Gastroesophageal sphincter (tissue), 4 donors: ENCODE measurements at regions not wholly inside any gene's neighbourhood (a gene's known extent, or its start where the extent isn't known, plus 50 kb on each side); places are given as distances from the start of the nearest gene placed in this dataset.

Experiments used
- ATAC-seq: fragments of 150-250 bp; one replicate; pipeline ENCODE4 v1.9.1; 2016; ENCODE audit warnings: mild to moderate bottlenecking, moderate library complexity
- H3K27ac ChIP-seq, 4 donors: fragments of 200-600 bp; sonication (generic) in 3 of 4; 1 replicate in 3 of 4; 2 replicates in 1 of 4; pipeline ENCODE4 v1.5.1; 2016 to 2019
- H3K27me3 ChIP-seq: fragments of 200-600 bp; sonication (generic); one replicate; pipeline ENCODE4 v1.5.1; 2019
- H3K36me3 ChIP-seq, 2 donors: fragments of 200-600 bp; sonication (generic); one replicate each; pipeline ENCODE4 v1.5.1; 2019; ENCODE audit warnings: control low read depth in 1 of 2
- H3K4me1 ChIP-seq, 3 donors: fragments of 200-600 bp; sonication (generic); 1 replicate in 2 of 3; 2 replicates in 1 of 3; pipeline ENCODE4 v1.5.1; 2016 to 2019; ENCODE audit warnings: control low read depth in 2 of 3
- H3K4me3 ChIP-seq, 2 donors: fragments of 200-600 bp; sonication (generic); one replicate each; pipeline ENCODE4 v1.5.1; 2019; ENCODE audit warnings: mild to moderate bottlenecking in 1 of 2, moderate library complexity in 1 of 2
- H3K9me3 ChIP-seq, 3 donors: fragments of 200-600 bp; sonication (generic); one replicate each; pipeline ENCODE4 v1.5.1; 2017 to 2019; ENCODE audit warnings: control low read depth in 2 of 3
- EP300 ChIP-seq: sonication (generic); formaldehyde crosslinking; IDR thresholded peaks from one replicate; pipeline ENCODE4 v1.6.1; 2017; ENCODE audit warnings: antibody characterized with exemption, mild to moderate bottlenecking
- POLR2A ChIP-seq, 2 donors: fragments of 450-650 bp; IDR thresholded peaks; one replicate each; pipeline ENCODE4 v1.6.1; 2017; ENCODE audit warnings: antibody characterized with exemption in 2 of 2, mild to moderate bottlenecking in 2 of 2, moderate library complexity in 1 of 2
- POLR2AphosphoS5 ChIP-seq: sonication (generic); formaldehyde crosslinking; IDR thresholded peaks from one replicate; pipeline ENCODE4 v1.6.1; 2017; ENCODE audit warnings: antibody characterized with exemption
- WGBS, 2 donors: methylation state at CpG; one replicate each; pipeline ENCODE4 v1.1.5; 2018; ENCODE audit warnings: low coverage in 1 of 2; 5-methylcytosine and 5-hydroxymethylcytosine counted together
- TF ChIP-seq, protein P1 (sequence below), 4 experiments: fragments of 200-600 bp in 2 of 4; fragments of 450-650 bp in 2 of 4; sonication (generic) in 1 of 4; IDR thresholded peaks; one replicate each; pipeline ENCODE4 v1.5.1; 2017 to 2019; ENCODE audit warnings: antibody characterized with exemption in 4 of 4, mild to moderate bottlenecking in 2 of 4, moderate library complexity in 2 of 4

DNA sequence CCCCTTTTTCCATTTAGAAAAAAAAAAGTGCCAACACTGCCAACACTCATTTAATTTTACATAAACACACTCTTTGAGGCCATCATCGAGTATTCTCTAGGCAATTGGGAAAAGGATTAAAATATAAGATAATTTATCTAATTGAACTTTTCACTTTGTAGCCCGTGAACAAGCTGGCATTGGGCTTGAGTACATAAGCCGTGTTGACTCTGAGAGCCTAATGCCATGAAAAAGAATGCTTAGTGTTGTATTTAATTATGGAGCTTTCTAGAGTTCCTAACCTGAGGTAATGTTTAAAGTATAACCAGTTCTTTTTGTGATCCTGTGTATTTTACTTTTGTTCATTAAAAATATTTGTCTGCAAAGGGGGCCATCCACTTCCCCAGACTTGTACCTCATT, 193.8 kb downstream of the LYPLAL1 start:
- H3K4me1 ChIP-seq, result no peaks in the 10 kb centered on the region
- 94% methylated on average over 3 of the region's 3 CpGs for WGBS, 2 donors
- H3K9me3 ChIP-seq, result no peaks in the 10 kb centered on the region
- H3K27me3 ChIP-seq, result no peaks in the 10 kb centered on the region
- H3K36me3 ChIP-seq, result no peaks in the 10 kb centered on the region
- H3K4me3 ChIP-seq, result no peak overlapping the region
- no peak for TF ChIP-seq EP300
- no peak for TF ChIP-seq POLR2A (IDR thresholded peaks at IDR 0.05)
- TF ChIP-seq, protein P1, sequence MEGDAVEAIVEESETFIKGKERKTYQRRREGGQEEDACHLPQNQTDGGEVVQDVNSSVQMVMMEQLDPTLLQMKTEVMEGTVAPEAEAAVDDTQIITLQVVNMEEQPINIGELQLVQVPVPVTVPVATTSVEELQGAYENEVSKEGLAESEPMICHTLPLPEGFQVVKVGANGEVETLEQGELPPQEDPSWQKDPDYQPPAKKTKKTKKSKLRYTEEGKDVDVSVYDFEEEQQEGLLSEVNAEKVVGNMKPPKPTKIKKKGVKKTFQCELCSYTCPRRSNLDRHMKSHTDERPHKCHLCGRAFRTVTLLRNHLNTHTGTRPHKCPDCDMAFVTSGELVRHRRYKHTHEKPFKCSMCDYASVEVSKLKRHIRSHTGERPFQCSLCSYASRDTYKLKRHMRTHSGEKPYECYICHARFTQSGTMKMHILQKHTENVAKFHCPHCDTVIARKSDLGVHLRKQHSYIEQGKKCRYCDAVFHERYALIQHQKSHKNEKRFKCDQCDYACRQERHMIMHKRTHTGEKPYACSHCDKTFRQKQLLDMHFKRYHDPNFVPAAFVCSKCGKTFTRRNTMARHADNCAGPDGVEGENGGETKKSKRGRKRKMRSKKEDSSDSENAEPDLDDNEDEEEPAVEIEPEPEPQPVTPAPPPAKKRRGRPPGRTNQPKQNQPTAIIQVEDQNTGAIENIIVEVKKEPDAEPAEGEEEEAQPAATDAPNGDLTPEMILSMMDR (IDR thresholded peaks at IDR 0.05), result no peak
- TF ChIP-seq POLR2AphosphoS5, result no peak
- no peak for ATAC-seq
- H3K27ac ChIP-seq, result no peak overlapping the region

DNA sequence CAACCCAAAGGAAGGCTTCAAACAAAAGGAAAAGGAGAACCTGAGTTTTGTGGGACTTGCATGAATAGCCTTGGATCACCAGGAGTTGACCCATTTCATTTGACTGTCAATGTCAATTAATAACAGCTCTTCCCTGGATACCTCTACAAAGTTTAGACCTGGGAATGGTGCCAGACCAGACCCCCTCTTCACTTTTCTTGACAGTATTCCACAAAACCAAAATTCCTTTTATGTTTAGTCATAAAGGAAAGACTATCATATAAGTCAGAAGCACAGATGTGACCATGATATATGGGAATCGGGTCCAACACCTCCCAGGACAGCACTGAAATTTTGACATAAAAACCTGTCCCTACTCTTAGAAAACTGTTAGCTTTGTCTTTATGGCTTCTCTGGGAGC, 191.8 kb downstream of the LYPLAL1 start:
- WGBS, 2 donors, result 89 to 100% methylated on average over 1 of the region's 1 CpG
- TF ChIP-seq EP300 (no peak), POLR2AphosphoS5 (no peak), POLR2A (IDR thresholded peaks at IDR 0.05) (no peak)
- TF ChIP-seq, protein P1 (IDR thresholded peaks at IDR 0.05), result no peak

DNA sequence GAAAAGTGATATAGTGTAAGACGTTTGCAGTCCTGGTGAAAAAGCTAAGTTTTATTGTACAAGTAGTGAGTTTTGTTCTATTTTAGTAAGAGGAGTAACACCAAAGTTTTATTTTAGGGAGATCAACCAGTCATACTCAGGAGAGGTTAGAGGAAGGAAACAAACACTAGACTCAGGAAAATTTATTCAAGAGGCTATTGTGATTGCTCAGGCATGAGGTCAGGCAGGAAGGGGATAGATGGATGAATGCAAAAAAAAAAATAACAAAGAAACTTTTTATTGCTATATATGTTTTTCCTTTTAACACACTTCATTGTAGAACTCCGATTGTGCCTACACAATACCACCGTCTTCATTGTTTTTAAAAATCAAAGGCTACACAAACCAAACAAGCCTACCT, 189.0 kb downstream of the LYPLAL1 start:
- Histone ChIP-seq H3K27ac (no peak overlapping the region), H3K27me3 (no peaks in the 10 kb centered on the region), H3K4me3 (no peak overlapping the region), H3K4me1 (no peaks in the 10 kb centered on the region), H3K9me3 (no peaks in the 10 kb centered on the region), H3K36me3 (no peaks in the 10 kb centered on the region)
- no peak for ATAC-seq
- no peak for TF ChIP-seq EP300
- TF ChIP-seq, protein P1 (IDR thresholded peaks at IDR 0.05), result no peak
- no peak for TF ChIP-seq POLR2AphosphoS5
- no peak for TF ChIP-seq POLR2A (IDR thresholded peaks at IDR 0.05)
- 82 to 93% methylated on average over 3 of the region's 3 CpGs for WGBS, 2 donors

More for the DNA sequence above, 191.8 kb downstream of the LYPLAL1 start:
- no peak for ATAC-seq
- Histone ChIP-seq H3K4me1 (no peaks in the 10 kb centered on the region), H3K4me3 (no peak overlapping the region), H3K27ac (no peak overlapping the region), H3K27me3 (no peaks in the 10 kb centered on the region), H3K9me3 (no peaks in the 10 kb centered on the region), H3K36me3 (no peaks in the 10 kb centered on the region)

GRCh38 chr1:219359126-219359525, 185.4 kb downstream of the LYPLAL1 start:
- TF ChIP-seq, protein P1 (IDR thresholded peaks at IDR 0.05), result no peak
- TF ChIP-seq POLR2A (IDR thresholded peaks at IDR 0.05), result no peak
- Histone ChIP-seq H3K36me3 (no peaks in the 10 kb centered on the region), H3K4me3 (no peak overlapping the region), H3K27ac (no peak overlapping the region), H3K9me3 (no peaks in the 10 kb centered on the region), H3K4me1 (no peaks in the 10 kb centered on the region), H3K27me3 (no peaks in the 10 kb centered on the region)
- ATAC-seq, result no peak
- WGBS, 2 donors, result 74 to 88% methylated on average over 2 of the region's 2 CpGs

GRCh38 chr1:219358080-219358479, 184.4 kb downstream of the LYPLAL1 start:
- H3K27me3 ChIP-seq, result no peaks in the 10 kb centered on the region
- H3K36me3 ChIP-seq, result no peaks in the 10 kb centered on the region
- no peak overlapping the region for H3K27ac ChIP-seq
- no peaks in the 10 kb centered on the region for H3K4me1 ChIP-seq
- no peak overlapping the region for H3K4me3 ChIP-seq
- H3K9me3 ChIP-seq, result no peaks in the 10 kb centered on the region
- no peak for ATAC-seq
- 90 to 94% methylated on average over 2 of the region's 2 CpGs for WGBS, 2 donors
- no peak for TF ChIP-seq EP300
- no peak for TF ChIP-seq POLR2AphosphoS5
- TF ChIP-seq, protein P1 (IDR thresholded peaks at IDR 0.05), result no peak
- TF ChIP-seq POLR2A (IDR thresholded peaks at IDR 0.05), result no peak
